Embryonic facial prominence (tissue), 1 donor: ENCODE measurements at regions not wholly inside any gene's neighbourhood (a gene's known extent, or its start where the extent isn't known, plus 50 kb on each side); places are given as distances from the start of the nearest gene placed in this dataset.

Source experiments
- DNase-seq: peaks from one replicate; pipeline ENCODE4 v3.0.0-alpha.2; 2016; ENCODE audit errors: extremely low spot score

GRCh38 chr6:168724669-168725570 is 283.9 kb downstream of the SMOC2 start:
- DNase-seq = no peak

- no peak for DNase-seq
Observed at GRCh38 chr6:168724033-168724432, 283.0 kb downstream of the SMOC2 start.

GRCh38 chr6:168722397-168722796 is 281.4 kb downstream of the SMOC2 start:
- no peak for DNase-seq

GRCh38 chr6:168721571-168721970 is 280.6 kb downstream of the SMOC2 start:
- DNase-seq = no peak

GRCh38 chr6:168719901-168720300 is 278.9 kb downstream of the SMOC2 start:
- no peak for DNase-seq

- no peak for DNase-seq
Observed at GRCh38 chr6:168718821-168719475, 278.0 kb downstream of the SMOC2 start.
